AG08396 (cell line): ENCODE measurements at regions not wholly inside any gene's neighbourhood (a gene's known extent, or its start where the extent isn't known, plus 50 kb on each side); places are given as distances from the start of the nearest gene placed in this dataset.

Source experiments
- DNase-seq: peaks from one replicate; pipeline ENCODE4 v3.0.0; 2012; ENCODE audit warnings: low spot score, mixed read lengths

- DNase-seq = no peak
Observed at GRCh38 chr5:3010953-3011763, 259.7 kb upstream of the IRX2 start.

GRCh38 chr5:3010301-3010952 lies 258.9 kb upstream of the IRX2 start:
- no peak for DNase-seq

GRCh38 chr5:3009605-3010004 lies 258.1 kb upstream of the IRX2 start:
- DNase-seq = no peak

GRCh38 chr5:3007577-3007976 lies 256.1 kb upstream of the IRX2 start:
- DNase-seq = no peak

GRCh38 chr5:3006961-3007551 lies 255.6 kb upstream of the IRX2 start:
- DNase-seq = no peak

DNA sequence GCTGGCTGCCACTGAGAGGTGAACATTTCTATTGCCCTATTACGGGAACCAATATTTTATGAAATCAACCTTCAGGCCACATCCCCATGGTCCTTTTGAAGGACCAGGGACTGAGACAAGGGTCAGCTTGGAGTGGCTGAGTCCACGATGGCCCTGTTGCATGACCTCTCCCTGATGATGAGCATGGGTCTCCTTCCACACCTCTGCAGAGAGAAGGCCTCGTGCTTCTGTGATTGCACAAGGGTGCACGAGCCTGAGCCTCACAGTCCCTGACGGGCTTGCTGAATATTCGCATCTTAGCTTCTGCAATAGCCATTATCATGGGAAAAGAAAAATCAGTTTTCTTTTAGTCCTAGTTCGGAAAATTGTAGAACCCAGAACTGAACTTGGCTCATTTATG lies 255.0 kb upstream of the IRX2 start:
- no peak for DNase-seq

GRCh38 chr5:3004361-3005080 lies 253.0 kb upstream of the IRX2 start:
- DNase-seq = no peak

DNA sequence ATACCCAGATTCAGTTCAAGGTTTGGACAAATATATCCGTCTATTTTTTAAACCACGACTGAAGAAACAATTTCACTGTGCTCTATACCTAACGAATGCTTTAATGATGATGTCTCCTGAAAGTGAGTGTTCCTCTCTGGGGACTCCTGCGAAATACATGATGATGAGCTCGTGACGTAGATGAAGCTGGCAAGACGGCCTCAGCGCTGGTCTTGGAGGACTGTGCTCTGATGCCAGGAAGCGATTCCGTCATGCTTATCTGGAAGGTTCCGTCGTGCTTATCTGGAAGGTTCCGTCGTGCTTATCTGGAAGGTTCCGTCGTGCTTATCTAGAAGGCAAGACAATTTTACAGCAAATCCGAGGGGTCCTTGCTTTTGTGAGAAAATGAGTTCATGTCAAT lies 250.8 kb upstream of the IRX2 start:
- no peak for DNase-seq

- no peak for DNase-seq
Observed at GRCh38 chr5:3000631-3001030, 249.2 kb upstream of the IRX2 start.

DNA sequence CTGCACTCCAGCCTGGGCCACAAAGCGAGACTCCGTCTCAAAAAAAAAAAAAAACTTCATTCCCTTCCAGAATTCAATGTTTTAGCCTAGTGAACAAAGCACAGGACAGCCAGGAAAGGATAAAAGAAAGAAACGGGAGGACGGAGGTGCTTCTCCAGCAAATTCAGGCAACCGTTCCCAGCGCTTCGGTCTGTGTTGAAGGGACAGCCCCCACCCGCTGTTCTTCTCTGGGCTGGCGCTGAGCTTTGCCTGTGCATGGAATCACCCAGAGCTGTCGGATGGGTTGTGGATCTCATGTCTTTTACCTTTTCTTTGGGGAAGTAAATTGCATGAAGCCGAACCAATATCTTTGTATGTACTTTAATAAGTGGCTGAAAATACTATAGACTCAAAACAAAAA lies 248.4 kb upstream of the IRX2 start:
- no peak for DNase-seq

GRCh38 chr5:2998106-2998505 lies 246.6 kb upstream of the IRX2 start:
- DNase-seq = no peak

DNA sequence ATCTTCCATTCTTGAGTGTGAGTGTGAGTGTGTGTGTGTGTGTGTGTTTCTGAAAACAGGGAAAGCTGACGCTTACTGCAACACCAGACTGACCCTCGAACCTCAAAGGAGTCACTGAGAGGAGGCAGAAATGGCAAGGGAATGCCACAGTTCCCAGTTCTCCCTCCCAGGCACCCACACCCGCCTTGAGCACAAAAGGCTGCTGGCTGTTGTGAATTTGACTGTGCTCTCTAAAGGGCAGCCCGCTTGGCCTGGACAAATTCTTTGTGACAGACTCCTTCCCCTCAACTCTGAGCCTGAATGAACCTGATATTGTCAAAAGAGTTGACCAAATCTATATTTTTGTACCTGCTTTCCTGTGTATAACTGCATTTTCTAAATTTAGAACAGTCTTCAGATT lies 245.7 kb upstream of the IRX2 start:
- DNase-seq = no peak

DNA sequence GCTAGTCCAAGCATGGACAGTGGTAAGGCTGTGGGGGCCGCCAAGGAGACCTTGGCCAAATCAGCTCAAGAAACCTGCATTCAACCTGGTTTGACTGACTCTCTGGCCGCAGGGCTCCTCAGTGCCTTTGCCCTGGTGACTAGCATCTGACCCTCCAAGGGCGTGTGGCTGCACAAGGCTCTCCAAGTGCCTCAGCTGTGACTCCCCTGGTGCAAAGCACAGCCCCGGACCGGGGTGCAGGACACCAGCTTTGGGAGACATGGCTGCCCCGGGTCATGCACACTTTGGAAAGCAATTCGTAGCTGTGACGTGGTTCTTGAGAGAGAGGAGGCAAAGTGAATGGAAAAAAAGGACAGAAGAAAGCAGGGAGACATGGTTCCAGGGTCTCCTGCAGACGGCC lies 245.2 kb upstream of the IRX2 start:
- no peak for DNase-seq

GRCh38 chr5:2996248-2996647 lies 244.8 kb upstream of the IRX2 start:
- no peak for DNase-seq

- no peak for DNase-seq
Observed at GRCh38 chr5:2995667-2996066, 244.2 kb upstream of the IRX2 start.

DNA sequence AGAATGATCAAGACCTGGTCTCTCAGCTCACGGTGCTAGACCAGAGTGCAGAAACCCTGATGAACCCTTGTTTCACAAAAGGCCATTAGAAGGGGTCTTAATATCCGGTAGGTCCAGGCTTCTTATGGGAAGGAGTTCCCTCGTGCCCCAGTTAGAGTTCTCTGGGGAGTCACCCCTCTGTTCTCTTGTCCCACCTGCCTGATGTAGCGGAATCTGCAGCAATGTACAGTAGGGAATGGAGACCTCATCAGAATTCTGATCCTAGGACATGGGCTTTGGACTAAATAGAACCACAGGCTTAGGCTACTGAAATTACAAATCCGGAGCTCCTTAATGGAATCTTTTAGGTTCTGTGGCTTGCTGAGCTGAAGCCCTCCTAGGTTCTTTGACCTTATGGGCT lies 243.6 kb upstream of the IRX2 start:
- DNase-seq = no peak

GRCh38 chr5:2993771-2994170 lies 242.3 kb upstream of the IRX2 start:
- DNase-seq = no peak

DNA sequence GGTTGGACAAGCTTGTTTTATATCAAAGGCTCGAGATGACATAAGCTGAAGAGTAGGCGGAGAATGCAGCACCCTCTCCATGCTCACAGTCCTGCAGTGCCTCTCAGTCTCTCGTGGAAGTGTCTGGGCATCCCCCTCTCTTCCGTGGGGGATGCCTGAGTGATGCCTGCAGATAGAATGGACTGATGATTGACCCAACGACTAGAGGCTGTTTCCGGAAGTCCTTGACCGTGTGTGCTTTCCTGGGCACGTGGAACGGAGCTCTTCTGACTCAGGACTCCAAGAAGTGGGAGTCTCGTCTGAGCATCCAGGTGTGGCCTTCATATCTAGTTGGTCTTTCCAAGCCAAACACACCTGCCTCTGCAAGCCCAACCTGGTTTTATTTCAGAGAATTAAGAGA lies 241.8 kb upstream of the IRX2 start:
- no peak for DNase-seq

DNA sequence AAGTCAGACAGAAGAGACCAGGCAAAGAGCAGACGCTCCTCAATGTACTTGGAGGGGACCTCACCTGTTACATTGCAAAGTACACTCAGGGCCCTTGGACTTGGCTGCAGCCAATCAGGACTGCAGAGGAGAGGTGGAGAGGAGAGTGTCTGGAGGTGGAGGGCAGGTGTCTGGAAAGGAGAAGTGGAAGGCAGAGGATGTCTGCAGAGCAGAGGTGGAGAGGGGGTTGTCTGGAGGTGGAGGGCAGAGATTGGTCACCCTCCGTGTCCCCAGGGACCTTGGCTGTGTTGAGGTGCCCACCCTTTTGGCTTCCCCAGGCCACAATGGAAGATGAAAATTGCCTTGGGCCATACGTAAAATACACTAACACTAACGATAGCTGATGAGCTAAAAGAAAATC lies 241.3 kb upstream of the IRX2 start:
- DNase-seq = no peak

DNA sequence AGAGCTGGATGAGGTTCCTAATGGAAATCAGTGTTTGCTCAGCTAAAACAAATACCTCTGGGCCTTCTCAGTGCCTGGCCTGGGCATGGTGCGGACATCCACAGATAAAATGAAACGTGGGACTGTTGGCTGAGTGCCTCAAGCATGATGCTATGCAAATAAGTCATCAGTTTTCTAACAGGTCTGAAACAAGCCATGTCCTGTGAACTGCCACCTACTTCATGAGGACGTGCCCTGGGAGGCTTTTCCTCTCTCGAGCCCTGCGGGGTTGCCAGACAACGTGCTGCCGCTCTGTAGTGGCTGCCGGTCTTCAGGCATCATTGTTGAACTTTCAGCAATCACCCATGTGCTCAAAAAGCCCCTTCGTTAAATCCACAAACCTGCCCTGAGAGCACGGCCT lies 240.4 kb upstream of the IRX2 start:
- no peak for DNase-seq

DNA sequence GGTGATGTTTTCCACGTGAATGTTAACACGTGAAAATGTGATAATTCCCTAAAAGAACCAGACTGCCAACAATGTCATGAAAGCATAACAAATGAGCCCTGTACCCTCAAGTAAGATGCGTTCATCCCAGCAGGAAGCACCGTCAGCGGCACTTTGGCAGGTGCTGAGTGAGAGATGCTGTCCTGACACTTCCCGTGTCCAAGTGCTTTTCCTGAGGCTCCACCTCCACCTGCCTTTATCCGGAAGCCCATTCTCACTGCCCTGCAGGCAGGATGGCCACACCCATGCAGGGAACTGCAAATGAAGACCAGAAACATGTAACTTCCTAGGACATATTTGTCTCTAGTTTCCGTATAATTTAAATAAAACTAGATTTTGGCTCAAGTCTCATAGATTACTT lies 238.0 kb upstream of the IRX2 start:
- DNase-seq = no peak

DNA sequence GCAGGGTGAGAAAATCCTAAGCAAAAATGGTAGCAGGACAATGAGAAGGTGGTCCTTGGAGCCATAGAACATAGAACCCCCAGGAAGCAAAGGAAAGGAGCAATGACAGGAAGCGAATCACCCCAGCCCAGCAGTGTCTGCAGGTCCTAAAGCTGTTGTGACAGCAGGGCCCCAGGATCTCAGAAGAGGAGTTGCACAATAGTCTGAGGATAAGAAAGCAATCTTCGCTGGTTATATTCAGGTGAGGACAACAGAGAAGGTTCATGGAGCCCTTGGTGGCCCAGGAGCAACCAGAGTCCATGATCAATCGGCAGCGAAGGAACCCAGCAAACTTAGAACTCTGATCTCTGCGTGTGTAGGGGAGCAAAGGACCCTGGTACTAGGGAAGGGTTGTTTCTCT lies 234.8 kb upstream of the IRX2 start:
- DNase-seq = no peak

GRCh38 chr5:2985718-2986117 lies 234.2 kb upstream of the IRX2 start:
- no peak for DNase-seq
